Raji (cell line): ENCODE measurements at regions not wholly inside any gene's neighbourhood (a gene's known extent, or its start where the extent isn't known, plus 50 kb on each side); places are given as distances from the start of the nearest gene placed in this dataset.

Experiments used
- POLR2A ChIP-seq: IDR thresholded peaks from 2 replicates; pipeline ENCODE4 v1.6.1; 2011; ENCODE audit warnings: low read depth, low read length, control low read depth; ENCODE audit not compliant: insufficient read depth

- no peak for TF ChIP-seq POLR2A
These were observed 53.3 kb upstream of the TOP3B start for GRCh38 chr22:22035771-22036314.

- TF ChIP-seq POLR2A = no peak
These were observed 52.6 kb upstream of the TOP3B start for GRCh38 chr22:22035203-22035602.

GRCh38 chr22:22034469-22035132, 52.0 kb upstream of the TOP3B start:
- TF ChIP-seq POLR2A = 0 out of 2 replicates have a peak, but pooled peaks have one; percentile 0

GRCh38 chr22:22033803-22034468, 51.3 kb upstream of the TOP3B start:
- TF ChIP-seq POLR2A = 0 out of 2 replicates have a peak, but pooled peaks have one; percentile 11

- no peak for TF ChIP-seq POLR2A
These were observed 50.6 kb upstream of the TOP3B start for GRCh38 chr22:22032906-22033802.

GRCh38 chr22:22032099-22032905, 49.7 kb upstream of the TOP3B start:
- peak; percentile 20; the same call in 1 of the 2 replicates for TF ChIP-seq POLR2A
